GM18508 (cell line): ENCODE measurements at regions not wholly inside any gene's neighbourhood (a gene's known extent, or its start where the extent isn't known, plus 50 kb on each side); places are given as distances from the start of the nearest gene placed in this dataset.

ENCODE experiments used
- ATAC-seq: cut with Tn5 transposase; IDR thresholded peaks from one replicate; pipeline ENCODE4 v1.9.1; 2021; ENCODE audit warnings: moderate number of reproducible peaks; ENCODE audit not compliant: insufficient read depth, unreplicated experiment

DNA sequence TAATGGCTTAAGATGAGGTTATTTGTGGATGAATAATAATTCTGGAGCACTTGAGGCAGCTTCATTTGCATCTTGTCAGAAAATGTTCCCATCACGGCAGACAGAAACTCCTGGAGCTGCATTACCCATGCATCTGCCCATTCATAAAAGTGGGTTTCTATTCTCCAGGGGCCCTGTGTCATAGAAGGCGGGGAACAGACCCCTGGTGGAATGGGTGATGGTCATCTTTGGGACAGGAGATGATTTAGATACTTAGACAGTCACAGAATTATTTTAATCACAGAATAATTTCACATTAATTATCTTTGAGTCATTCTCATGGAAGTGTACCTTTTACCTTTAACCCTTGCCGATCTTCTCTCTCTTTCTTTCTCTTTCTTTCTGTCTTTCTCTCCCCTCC, 980.7 kb upstream of the TMEM132C start:
- no peak for ATAC-seq

GRCh38 chr12:127287256-127287655, 979.7 kb upstream of the TMEM132C start:
- no peak for ATAC-seq

GRCh38 chr12:127290251-127290650, 976.7 kb upstream of the TMEM132C start:
- no peak for ATAC-seq

DNA sequence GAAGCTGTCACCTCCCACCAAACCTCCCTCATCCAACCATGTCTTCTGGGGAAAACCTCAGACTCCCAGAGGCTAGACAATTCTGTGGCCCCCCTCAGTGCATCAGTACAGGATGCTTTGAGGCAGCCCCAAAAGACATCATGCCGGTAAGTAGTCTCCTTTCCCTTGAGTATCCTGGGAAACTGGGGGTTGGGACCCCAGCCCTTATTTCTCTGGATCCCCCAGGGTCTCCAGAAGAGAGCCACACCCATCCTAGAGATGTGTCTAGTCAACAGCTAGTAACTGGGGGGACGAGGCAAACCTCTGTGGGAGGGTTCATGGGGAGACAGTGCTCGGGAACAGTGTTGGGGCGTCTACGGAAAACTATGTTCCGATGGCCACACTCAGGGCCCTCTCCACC, 974.2 kb upstream of the TMEM132C start:
- no peak for ATAC-seq

DNA sequence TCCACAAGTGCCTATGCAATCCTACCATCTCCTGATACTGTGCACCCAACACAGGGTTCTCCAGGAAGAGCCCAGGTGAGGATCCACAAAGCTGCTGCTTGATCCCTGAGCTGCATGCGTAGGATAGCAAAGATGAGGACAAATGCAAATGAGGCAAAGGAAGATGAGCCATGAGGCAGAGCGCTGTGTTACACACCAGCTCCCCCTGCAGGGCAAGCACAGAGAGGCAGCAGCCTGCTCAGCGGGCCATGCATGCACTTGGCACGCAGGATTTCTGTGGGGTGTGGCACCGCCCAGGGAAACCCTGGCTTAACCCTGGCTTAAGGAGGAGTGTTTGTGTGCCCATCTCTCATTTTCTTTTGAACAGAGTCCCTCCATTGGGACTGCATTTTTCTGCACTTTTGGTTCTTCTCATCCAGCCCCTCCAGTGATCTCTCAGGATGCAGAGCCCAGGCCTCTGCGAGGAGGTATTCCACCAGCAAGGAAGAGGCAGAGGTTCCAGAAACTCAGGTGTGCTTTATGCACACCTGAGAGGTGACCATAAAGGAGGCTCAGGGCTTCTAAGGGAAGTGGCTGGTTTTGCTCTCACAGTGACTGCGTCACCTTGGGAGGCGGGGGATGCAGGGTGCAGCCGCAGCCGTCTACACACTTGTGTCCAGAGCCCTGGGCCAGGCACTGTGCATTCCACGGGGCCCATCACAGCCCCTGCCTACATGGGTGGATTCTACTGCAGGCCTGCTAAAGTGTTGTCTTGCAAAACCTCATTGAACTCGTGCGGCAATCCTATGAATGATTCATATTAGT, 973.3 kb upstream of the TMEM132C start:
- no peak for ATAC-seq

GRCh38 chr12:127294651-127295210, 972.2 kb upstream of the TMEM132C start:
- no peak for ATAC-seq

- no peak for ATAC-seq
These were observed 971.3 kb upstream of the TMEM132C start for GRCh38 chr12:127295630-127296029.

DNA sequence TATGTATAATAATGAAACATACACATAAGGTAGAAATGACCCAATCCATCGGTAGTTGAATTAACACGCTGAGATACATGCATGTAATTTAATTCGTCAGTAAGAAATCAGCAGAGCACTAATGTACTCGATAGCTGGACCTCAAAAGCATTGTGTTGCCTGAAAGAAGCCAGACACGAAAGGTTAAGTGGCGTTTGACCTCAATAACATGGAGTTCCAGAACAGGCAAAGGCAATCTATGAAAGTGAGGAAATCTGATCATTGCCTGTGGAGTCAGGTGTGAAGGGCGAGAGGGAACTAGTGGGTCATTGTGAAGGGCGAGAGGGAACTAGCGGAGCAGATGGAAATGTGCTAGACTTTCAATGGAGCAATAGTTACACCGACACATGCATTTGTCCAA, 970.4 kb upstream of the TMEM132C start:
- ATAC-seq, result no peak

GRCh38 chr12:127297327-127297726, 969.6 kb upstream of the TMEM132C start:
- no peak for ATAC-seq

- no peak for ATAC-seq
These were observed 966.9 kb upstream of the TMEM132C start for GRCh38 chr12:127300075-127300474.

- no peak for ATAC-seq
These were observed 966.2 kb upstream of the TMEM132C start for GRCh38 chr12:127300753-127301152.

- ATAC-seq, result no peak
These were observed 965.1 kb upstream of the TMEM132C start for GRCh38 chr12:127301876-127302275.

- ATAC-seq, result no peak
These were observed 961.9 kb upstream of the TMEM132C start for GRCh38 chr12:127304751-127305725.

- no peak for ATAC-seq
These were observed 960.3 kb upstream of the TMEM132C start for GRCh38 chr12:127306604-127307215.

DNA sequence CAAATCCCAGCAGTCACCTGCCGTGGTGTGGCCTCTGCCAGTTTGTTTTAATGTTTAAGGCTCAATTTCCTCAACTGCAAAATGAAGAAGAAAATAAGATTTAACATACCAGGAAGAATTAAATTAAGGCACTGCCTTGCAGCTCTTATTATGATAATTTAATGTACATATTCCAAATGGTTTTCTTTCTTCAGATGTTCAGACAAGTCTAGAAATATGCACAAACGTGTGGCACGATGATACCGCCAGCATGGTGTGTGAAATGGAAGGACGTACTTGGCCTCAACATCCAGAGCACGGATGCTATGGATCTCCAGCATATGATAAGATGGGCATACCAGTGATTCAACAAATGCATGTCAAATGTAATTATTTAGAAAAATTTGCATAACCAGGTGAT, 959.4 kb upstream of the TMEM132C start:
- ATAC-seq, result no peak

DNA sequence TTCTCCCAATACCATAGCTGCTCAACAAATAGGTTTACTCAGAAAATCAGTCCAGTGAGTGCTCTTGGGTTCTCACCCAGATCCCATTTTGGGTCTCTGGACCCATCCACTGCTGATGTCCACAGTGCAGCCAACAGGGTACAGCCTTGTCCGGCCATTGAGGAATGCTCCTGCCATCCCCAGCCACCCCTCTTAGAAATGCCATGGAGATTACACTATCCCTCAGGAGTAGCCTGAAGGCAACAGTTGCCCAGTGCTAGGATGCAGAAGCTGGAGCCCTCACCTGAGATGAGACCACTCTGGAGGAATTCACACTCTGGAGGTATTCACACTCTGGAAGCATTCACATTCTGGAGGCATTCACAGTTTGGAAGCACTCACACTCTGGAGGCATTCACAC, 958.8 kb upstream of the TMEM132C start:
- ATAC-seq, result no peak

- ATAC-seq, result no peak
These were observed 956.4 kb upstream of the TMEM132C start for GRCh38 chr12:127310548-127310947.

GRCh38 chr12:127311720-127312364, 955.1 kb upstream of the TMEM132C start:
- no peak for ATAC-seq

GRCh38 chr12:127324681-127325080, 942.3 kb upstream of the TMEM132C start:
- no peak for ATAC-seq

DNA sequence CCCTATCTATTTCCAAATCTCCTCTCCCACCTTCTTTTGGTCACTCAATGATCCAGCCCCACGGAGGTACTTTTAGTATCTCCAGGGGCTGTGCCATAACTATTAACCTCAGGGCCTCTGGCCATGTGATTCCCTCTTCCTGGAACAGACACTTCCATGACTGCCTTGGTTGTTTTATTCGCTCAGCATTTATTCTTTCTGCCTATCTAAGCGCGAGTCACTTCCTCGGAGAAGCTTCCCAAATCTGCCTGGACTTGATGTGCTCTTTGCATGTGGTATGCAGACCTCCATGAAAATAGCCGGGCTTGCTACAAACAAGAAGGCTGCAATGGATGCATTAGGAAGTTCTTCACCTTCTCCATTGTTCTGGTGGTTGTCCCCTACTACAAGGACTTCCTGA, 939.0 kb upstream of the TMEM132C start:
- ATAC-seq, result no peak
